ENCODE measurements at regions not wholly inside any gene's neighbourhood (a gene's known extent, or its start where the extent isn't known, plus 50 kb on each side); places are given as distances from the start of the nearest gene placed in this dataset.

DNA sequence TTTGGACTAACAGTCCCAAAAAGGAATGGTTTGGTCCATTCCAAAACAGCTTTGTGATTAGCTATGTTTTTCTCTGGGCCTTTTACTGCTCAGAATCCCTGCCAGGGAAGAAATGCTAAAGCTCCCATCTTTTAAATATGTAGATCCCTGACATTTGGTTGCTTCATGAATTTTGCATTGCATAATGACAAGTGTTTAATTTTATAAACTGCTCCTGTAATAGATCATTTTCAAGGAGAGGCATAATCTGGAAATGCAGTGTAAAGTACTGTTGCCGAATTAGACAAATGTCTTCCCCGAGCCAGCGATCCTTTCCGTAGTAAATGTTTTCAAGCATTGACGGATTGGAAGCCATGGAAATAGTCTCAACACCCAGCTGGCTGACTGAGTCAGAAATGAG lies 291.3 kb upstream of the PRKD1 start:
- H3K27me3 Mint-ChIP-seq (ENCODE audit: low read depth): no peaks in the 10 kb centered on the region
- no peak overlapping the region for H3K27ac Mint-ChIP-seq
- TF ChIP-seq, protein P1, sequence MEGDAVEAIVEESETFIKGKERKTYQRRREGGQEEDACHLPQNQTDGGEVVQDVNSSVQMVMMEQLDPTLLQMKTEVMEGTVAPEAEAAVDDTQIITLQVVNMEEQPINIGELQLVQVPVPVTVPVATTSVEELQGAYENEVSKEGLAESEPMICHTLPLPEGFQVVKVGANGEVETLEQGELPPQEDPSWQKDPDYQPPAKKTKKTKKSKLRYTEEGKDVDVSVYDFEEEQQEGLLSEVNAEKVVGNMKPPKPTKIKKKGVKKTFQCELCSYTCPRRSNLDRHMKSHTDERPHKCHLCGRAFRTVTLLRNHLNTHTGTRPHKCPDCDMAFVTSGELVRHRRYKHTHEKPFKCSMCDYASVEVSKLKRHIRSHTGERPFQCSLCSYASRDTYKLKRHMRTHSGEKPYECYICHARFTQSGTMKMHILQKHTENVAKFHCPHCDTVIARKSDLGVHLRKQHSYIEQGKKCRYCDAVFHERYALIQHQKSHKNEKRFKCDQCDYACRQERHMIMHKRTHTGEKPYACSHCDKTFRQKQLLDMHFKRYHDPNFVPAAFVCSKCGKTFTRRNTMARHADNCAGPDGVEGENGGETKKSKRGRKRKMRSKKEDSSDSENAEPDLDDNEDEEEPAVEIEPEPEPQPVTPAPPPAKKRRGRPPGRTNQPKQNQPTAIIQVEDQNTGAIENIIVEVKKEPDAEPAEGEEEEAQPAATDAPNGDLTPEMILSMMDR (IDR thresholded peaks at IDR 0.05; ENCODE audit: unreplicated experiment in 3 of 3): no peak
- no peak overlapping the region for H3K4me3 Mint-ChIP-seq
- H3K4me1 Mint-ChIP-seq: peaks cover 10% of the 10 kb centered on the region
- no peaks in the 10 kb centered on the region for H3K36me3 Mint-ChIP-seq (ENCODE audit: low read depth)
- H3K9me3 Mint-ChIP-seq: no peaks in the 10 kb centered on the region

DNA sequence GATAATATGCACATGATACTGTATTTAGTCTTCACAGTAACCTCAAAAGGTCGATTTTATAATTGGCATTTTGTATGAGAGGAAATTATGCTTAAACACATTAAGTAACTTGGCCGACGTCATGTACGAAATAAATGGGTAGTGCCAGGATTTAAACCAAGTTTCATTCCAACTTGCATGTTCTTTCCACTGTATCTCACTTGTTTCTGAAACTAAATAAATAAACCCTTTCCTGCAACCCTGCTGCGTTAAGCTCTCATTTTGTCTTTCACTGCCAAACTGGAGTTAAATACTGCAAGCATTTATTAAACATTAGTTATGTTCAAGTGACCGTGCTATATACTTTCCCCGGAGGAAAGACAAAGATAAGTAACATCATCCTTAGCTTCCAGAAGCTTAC lies 293.9 kb upstream of the PRKD1 start:
- H3K27me3 Mint-ChIP-seq (ENCODE audit: low read depth): no peaks in the 10 kb centered on the region
- TF ChIP-seq, protein P1 (IDR thresholded peaks at IDR 0.05; ENCODE audit: unreplicated experiment in 3 of 3): no peak
- no peaks in the 10 kb centered on the region for H3K36me3 Mint-ChIP-seq (ENCODE audit: low read depth)
- no peak overlapping the region for H3K27ac Mint-ChIP-seq
- H3K4me1 Mint-ChIP-seq: peaks cover 15% of the 10 kb centered on the region
- H3K4me3 Mint-ChIP-seq: no peak overlapping the region
- no peaks in the 10 kb centered on the region for H3K9me3 Mint-ChIP-seq

DNA sequence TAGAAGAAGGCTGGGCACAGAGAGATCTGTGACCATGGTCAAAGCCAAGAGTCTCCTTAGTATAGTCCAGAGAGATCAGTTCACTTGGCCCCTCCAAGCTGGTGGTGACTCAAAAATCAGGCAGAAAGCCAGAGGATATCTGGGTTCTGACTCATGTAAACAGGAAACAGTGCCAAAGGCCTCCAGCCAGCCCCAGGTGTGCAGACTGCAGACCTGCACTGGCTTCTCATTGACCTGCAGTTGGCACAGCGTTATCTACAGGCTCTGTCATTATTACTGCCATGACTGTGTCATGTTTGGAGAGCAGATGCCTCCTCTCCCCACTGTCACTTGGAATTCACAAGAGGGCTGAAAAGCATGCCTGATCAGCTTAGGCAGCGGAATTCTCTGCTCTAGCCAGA lies 295.7 kb upstream of the PRKD1 start:
- H3K27ac Mint-ChIP-seq: no peak overlapping the region
- H3K4me3 Mint-ChIP-seq: no peak overlapping the region
- H3K9me3 Mint-ChIP-seq: no peaks in the 10 kb centered on the region
- peaks cover 25% of the 10 kb centered on the region for H3K4me1 Mint-ChIP-seq
- TF ChIP-seq, protein P1 (IDR thresholded peaks at IDR 0.05; ENCODE audit: unreplicated experiment in 3 of 3): no peak
- no peaks in the 10 kb centered on the region for H3K27me3 Mint-ChIP-seq (ENCODE audit: low read depth)
- no peaks in the 10 kb centered on the region for H3K36me3 Mint-ChIP-seq (ENCODE audit: low read depth)

DNA sequence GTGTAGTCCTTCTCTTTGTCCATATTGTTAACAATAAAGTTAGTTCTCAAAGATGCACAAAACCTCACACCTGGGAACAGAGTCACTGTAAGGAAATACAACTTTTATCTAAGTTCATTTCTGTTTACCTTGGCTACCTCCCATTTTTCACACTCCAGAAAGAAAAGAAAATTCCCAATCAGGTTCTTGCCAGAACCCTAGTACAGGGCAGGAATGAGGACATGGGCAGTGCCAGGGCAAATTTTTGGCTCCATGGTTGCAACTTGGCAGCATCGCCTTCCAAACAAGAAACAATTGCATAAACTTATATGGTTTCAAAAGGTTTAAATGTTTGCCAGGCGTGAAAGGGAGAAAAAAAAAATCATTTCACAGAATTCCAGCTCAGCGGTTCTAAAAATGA lies 296.3 kb upstream of the PRKD1 start:
- Mint-ChIP-seq H3K4me1 (peaks cover 25% of the 10 kb centered on the region), H3K27me3 (ENCODE audit: low read depth) (no peaks in the 10 kb centered on the region), H3K4me3 (no peak overlapping the region), H3K27ac (no peak overlapping the region), H3K9me3 (no peaks in the 10 kb centered on the region), H3K36me3 (ENCODE audit: low read depth) (no peaks in the 10 kb centered on the region)
- TF ChIP-seq, protein P1 (IDR thresholded peaks at IDR 0.05; ENCODE audit: unreplicated experiment in 3 of 3): no peak

DNA sequence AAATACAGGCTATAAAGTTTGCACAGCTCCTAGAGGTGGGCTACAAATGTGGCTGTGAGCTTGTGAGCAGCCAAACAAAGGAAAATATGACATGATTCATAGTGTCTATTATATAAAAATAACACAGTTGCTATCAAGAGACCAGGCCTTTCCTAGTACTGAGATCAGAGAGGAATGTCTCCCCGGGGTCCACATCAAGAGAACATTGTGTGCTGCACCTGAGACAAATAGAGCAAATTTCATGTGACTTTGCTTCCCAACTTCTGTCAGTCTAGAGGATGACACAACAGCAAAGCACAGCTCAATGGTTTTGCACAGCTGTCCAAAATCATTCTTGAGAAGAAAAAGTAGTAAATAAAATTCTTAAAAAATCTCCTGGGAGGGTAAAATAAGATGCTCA lies 297.5 kb upstream of the PRKD1 start:
- no peaks in the 10 kb centered on the region for H3K9me3 Mint-ChIP-seq
- H3K4me3 Mint-ChIP-seq: no peak overlapping the region
- H3K36me3 Mint-ChIP-seq (ENCODE audit: low read depth): no peaks in the 10 kb centered on the region
- TF ChIP-seq, protein P1 (IDR thresholded peaks at IDR 0.05; ENCODE audit: unreplicated experiment in 3 of 3): no peak
- H3K27me3 Mint-ChIP-seq (ENCODE audit: low read depth): no peaks in the 10 kb centered on the region
- peaks cover 25% of the 10 kb centered on the region for H3K4me1 Mint-ChIP-seq
- no peak overlapping the region for H3K27ac Mint-ChIP-seq

DNA sequence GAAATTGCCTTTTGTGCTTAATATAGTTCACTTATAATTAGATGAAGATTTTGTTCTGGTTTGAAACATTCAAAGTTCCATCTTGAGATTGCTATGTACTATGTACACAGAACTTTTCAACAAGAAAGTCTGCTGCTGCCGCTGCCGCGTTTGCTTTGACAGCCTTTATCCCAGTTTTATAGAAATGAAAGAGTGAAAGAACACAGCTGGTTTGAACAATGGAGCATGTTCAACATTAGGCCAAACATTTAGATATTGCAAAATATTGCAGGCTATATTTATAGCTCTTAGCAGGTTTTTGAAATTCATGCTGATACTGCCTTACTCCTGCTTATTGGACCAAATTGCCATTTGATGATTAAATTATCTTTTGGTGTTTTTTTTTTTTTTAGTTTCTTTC lies 299.8 kb upstream of the PRKD1 start:
- TF ChIP-seq, protein P1 (IDR thresholded peaks at IDR 0.05; ENCODE audit: unreplicated experiment in 3 of 3): no peak
- peak overlapping the region in 1 of 3 experiments; percentile 52 for H3K27ac Mint-ChIP-seq
- no peaks in the 10 kb centered on the region for H3K27me3 Mint-ChIP-seq (ENCODE audit: low read depth)
- H3K4me1 Mint-ChIP-seq: peaks cover 25% of the 10 kb centered on the region
- no peak overlapping the region for H3K4me3 Mint-ChIP-seq
- no peaks in the 10 kb centered on the region for H3K36me3 Mint-ChIP-seq (ENCODE audit: low read depth)
- no peaks in the 10 kb centered on the region for H3K9me3 Mint-ChIP-seq

Measured in nephron (organoid).